ENCODE measurements at regions not wholly inside any gene's neighbourhood (a gene's known extent, or its start where the extent isn't known, plus 50 kb on each side); places are given as distances from the start of the nearest gene placed in this dataset.

DNA sequence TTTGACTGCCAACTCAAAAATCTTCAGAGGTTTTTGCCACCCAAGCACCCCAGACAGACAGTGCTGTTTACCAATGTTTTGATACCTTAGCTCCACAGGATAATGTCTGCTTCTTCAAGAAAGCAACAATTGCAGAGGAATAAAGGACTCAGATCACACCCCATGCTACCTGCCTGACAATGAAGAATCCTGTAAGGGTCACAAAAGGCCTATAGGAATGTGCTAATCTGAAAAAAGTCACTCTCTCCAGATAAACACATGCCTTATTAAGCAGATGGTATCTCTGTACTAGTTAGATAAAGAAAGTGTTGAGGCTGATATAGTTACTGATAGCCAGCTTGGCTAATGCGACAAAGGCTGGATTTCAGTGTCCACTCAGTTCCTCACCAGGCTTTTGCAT, 1076.7 kb upstream of the SORCS1 start:
- TF ChIP-seq POLR2AphosphoS5 (IDR thresholded peaks at IDR 0.05; ENCODE audit: low read depth, low read length) (no peak), POLR2A (IDR thresholded peaks at IDR 0.05; ENCODE audit: low read depth, low read length) (no peak), TAF1 (IDR thresholded peaks at IDR 0.05; ENCODE audit: low read depth, low read length) (no peak), POU2F2 (IDR thresholded peaks at IDR 0.05; ENCODE audit: low read depth, low read length) (no peak), SPI1 (IDR thresholded peaks at IDR 0.05; ENCODE audit: low read depth, low read length) (no peak), PAX5 (IDR thresholded peaks at IDR 0.05; ENCODE audit: insufficient read depth, low read length, severe bottlenecking) (no peak)
